ENCODE measurements at regions not wholly inside any gene's neighbourhood (a gene's known extent, or its start where the extent isn't known, plus 50 kb on each side); places are given as distances from the start of the nearest gene placed in this dataset.

GRCh38 chr3:187795207-187795960 lies 50.1 kb upstream of the BCL6 start:
- Histone ChIP-seq H3K9me3 (replicated peaks in 1 of 11) (peaks cover 0 to 26% (median 8%) of the 10 kb centered on the region in 11 experiments; a peak in 10 of 22 replicates), H3K27ac (no peak overlapping the region), H3K4me3 (no peak overlapping the region), H4K20me1 (no peaks in the 10 kb centered on the region), H3K4me1 (peaks cover 3 to 21% (median 7%) of the 10 kb centered on the region in 10 experiments; a peak in 9 of 20 replicates), H3K4me2 (no peak overlapping the region), H3K27me3 (no peaks in the 10 kb centered on the region), H3K9ac (no peak overlapping the region), H3K36me3 (no peaks in the 10 kb centered on the region)
- no peak for TF ChIP-seq Cebpa-rat (IDR thresholded peaks at IDR 0.05)

DNA sequence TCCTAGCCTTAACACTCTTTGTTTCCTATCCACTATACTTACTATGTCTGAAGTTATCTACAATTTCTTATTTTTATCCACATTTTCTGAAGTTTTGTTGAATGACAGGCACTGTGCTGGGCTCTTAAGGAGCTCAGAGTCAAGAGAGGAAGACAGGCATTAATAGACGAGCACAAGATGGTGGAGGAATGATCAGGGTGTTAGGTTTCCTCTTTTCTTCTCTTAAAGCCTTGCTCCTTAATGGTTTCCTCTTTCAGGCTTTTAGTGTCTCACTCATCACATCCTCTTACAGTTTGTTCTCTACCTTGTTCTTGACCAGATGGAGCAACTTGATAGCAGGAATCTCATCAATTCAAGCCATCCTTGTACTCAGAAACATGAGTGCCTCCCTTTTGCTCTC lies 52.9 kb upstream of the BCL6 start:
- Histone ChIP-seq H3K9ac (no peak overlapping the region), H3K9me3 (replicated peaks in 1 of 11) (peaks cover 0 to 17% (median 7%) of the 10 kb centered on the region in 11 experiments; a peak in 9 of 22 replicates), H3K4me2 (peak overlapping the region in 3 of 11 experiments; percentile 7 to 14 (median 11); a peak in 2 of 22 replicates), H3K27ac (no peak overlapping the region), H3K27me3 (no peaks in the 10 kb centered on the region), H3K4me3 (no peak overlapping the region), H3K36me3 (no peaks in the 10 kb centered on the region), H4K20me1 (no peaks in the 10 kb centered on the region), H3K4me1 (peaks cover 0 to 28% (median 21%) of the 10 kb centered on the region in 10 experiments; a peak in 17 of 20 replicates)
- no peak for TF ChIP-seq Cebpa-rat (IDR thresholded peaks at IDR 0.05)

DNA sequence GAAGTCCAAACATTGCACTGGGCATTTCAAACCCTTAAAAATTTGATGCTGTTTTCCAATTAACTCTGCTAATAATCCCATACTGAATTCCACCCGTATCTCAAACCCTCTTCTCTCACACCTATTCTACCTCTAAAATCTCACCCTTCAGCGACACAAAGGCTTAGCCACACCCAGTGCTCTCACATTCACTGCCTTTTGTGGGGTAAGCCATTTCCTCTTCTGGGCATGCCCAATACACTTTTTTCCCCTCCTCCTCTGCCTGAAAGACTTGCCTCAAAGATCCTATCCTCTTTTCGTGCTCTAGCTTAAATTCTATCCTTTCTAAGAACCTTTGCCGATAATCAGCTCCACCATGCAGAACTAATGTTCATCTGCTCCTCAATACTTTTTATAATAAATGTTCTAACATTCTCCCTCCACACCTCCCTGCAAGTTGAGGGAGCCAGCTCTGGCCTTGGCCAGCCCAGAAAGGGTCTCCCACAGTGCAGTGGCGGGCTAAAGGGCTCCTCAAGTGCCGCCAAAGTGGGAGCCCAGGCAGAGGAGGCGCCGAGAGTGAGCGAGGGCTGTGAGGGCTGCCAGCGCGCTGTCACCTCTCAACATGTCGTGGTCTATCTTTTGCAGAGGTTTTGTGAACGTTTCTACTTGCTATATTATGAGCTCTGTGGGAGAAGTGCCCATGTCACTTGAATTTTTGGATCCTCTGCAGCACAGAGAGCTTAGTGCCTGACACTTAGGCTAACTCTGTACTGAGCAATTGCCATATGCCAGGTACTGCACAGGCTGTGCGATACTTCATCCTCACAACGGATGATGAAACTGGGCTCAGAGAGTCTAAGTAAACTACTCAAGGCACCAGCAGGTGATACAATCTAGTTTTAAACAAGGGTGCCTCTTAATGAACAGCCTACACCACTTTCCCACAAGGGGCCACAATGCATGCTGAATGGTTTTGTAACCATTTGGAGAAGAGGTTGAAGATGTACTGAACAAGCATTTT lies 53.6 kb upstream of the BCL6 start:
- Histone ChIP-seq H3K4me1 (peaks cover 0 to 28% (median 21%) of the 10 kb centered on the region in 10 experiments; a peak in 17 of 20 replicates), H3K4me3 (no peak overlapping the region), H4K20me1 (no peaks in the 10 kb centered on the region), H3K4me2 (peak overlapping the region in 3 of 11 experiments; percentile 7 to 14 (median 11); a peak in 3 of 22 replicates), H3K27ac (no peak overlapping the region), H3K9me3 (replicated peaks in 1 of 11) (peaks cover 0 to 14% (median 7%) of the 10 kb centered on the region in 11 experiments; a peak in 9 of 22 replicates), H3K27me3 (no peaks in the 10 kb centered on the region), H3K9ac (no peak overlapping the region), H3K36me3 (no peaks in the 10 kb centered on the region)
- TF ChIP-seq Cebpa-rat (IDR thresholded peaks at IDR 0.05): no peak

DNA sequence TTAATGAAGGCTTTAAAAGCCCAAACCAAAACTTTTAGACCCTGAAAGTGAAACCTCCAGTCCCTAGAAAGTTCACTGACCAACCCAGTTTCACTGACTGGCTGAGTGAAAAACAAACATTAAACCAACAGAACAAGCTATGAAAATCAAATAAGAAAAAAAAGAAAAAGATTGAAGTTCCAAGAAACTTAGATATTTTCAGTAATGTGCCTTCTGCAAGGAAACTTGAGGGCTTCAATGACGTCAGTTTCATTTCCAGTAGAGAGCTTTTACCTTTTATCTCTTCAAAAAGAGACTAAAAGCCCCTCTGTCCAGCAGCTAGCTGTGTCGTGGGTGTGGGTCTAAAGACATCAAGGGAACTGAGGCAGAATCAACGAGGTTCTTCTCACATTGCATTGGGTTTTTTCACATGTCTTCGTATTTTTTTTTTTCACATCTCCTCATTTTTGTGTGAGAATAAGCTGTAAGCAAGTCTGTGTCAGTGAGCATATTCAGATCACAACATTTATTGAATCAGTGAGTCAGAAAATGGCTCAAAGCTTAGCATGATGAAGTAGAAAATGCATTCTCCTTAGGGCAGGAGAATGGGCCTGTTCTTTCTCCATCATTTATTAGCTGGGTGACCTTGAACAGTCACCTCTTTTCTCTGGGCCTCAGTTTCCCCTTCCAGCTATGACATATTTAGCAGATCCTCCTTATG lies 54.8 kb upstream of the BCL6 start:
- Histone ChIP-seq H3K4me2 (peak overlapping the region in 8 of 11 experiments; percentile 5 to 45 (median 14); a peak in 9 of 22 replicates), H3K4me1 (peaks cover 4 to 28% (median 21%) of the 10 kb centered on the region in 10 experiments; a peak in 19 of 20 replicates), H3K4me3 (no peak overlapping the region), H3K9me3 (replicated peaks in 1 of 11) (peaks cover 0 to 14% (median 7%) of the 10 kb centered on the region in 11 experiments; a peak in 9 of 22 replicates), H3K9ac (no peak overlapping the region), H3K27ac (no peak overlapping the region), H3K27me3 (no peaks in the 10 kb centered on the region), H4K20me1 (no peaks in the 10 kb centered on the region), H3K36me3 (no peaks in the 10 kb centered on the region)
- no peak for TF ChIP-seq Cebpa-rat (IDR thresholded peaks at IDR 0.05)

DNA sequence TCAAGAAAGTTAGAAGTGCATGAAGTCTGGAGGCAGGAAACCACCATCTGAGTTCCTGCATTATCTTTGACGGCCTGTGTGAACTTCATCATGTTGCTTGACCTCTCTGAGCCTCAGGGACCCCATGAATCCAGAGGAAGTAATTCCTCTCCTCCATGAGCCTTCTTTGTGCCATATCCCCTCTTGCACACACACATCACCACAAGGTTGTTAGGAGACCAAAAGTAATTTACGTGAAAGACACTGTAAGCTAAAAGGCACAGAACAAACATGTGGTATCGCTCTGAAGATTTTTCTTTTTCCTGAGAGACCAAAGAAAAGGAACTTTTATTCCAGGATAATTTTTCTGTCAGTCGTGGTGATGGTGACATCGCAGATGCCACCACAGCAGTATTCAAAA lies 55.9 kb upstream of the BCL6 start:
- H3K36me3 ChIP-seq: no peaks in the 10 kb centered on the region
- H3K4me1 ChIP-seq: peaks cover 4 to 28% (median 21%) of the 10 kb centered on the region in 10 experiments; a peak in 19 of 20 replicates
- peak overlapping the region in 8 of 11 experiments; percentile 21 to 47 (median 42); a peak in 15 of 22 replicates for H3K4me2 ChIP-seq
- no peaks in the 10 kb centered on the region for H3K27me3 ChIP-seq
- no peaks in the 10 kb centered on the region for H4K20me1 ChIP-seq
- peaks cover 0 to 18% (median 10%) of the 10 kb centered on the region in 11 experiments; a peak in 12 of 22 replicates for H3K9me3 ChIP-seq (replicated peaks in 1 of 11)
- no peak overlapping the region for H3K27ac ChIP-seq
- H3K9ac ChIP-seq: no peak overlapping the region
- TF ChIP-seq Cebpa-rat (IDR thresholded peaks at IDR 0.05): no peak
- no peak overlapping the region for H3K4me3 ChIP-seq

- Histone ChIP-seq H3K9me3 (replicated peaks in 1 of 11) (peaks cover 0 to 20% (median 10%) of the 10 kb centered on the region in 11 experiments; a peak in 12 of 22 replicates), H3K27me3 (no peaks in the 10 kb centered on the region), H3K36me3 (no peaks in the 10 kb centered on the region), H3K9ac (no peak overlapping the region), H3K4me3 (no peak overlapping the region), H3K4me1 (peaks cover 4 to 28% (median 21%) of the 10 kb centered on the region in 10 experiments; a peak in 19 of 20 replicates), H3K4me2 (peak overlapping the region in 1 of 11 experiments; percentile 42; a peak in 1 of 22 replicates), H4K20me1 (no peaks in the 10 kb centered on the region), H3K27ac (no peak overlapping the region)
- TF ChIP-seq Cebpa-rat (IDR thresholded peaks at IDR 0.05): no peak
Measured at GRCh38 chr3:187802203-187802927, 57.1 kb upstream of the BCL6 start.

GRCh38 chr3:187802928-187803259 lies 57.6 kb upstream of the BCL6 start:
- no peak overlapping the region for H3K4me3 ChIP-seq
- no peaks in the 10 kb centered on the region for H3K27me3 ChIP-seq
- no peaks in the 10 kb centered on the region for H4K20me1 ChIP-seq
- no peak overlapping the region for H3K4me2 ChIP-seq
- H3K4me1 ChIP-seq: peaks cover 4 to 28% (median 21%) of the 10 kb centered on the region in 10 experiments; a peak in 19 of 20 replicates
- no peak for TF ChIP-seq Cebpa-rat (IDR thresholded peaks at IDR 0.05)
- no peak overlapping the region for H3K27ac ChIP-seq
- no peak overlapping the region for H3K9ac ChIP-seq
- no peaks in the 10 kb centered on the region for H3K36me3 ChIP-seq
- H3K9me3 ChIP-seq (replicated peaks in 1 of 11): peaks cover 0 to 15% (median 7%) of the 10 kb centered on the region in 11 experiments; a peak in 11 of 22 replicates
